ENCODE measurements at regions not wholly inside any gene's neighbourhood (a gene's known extent, or its start where the extent isn't known, plus 50 kb on each side); places are given as distances from the start of the nearest gene placed in this dataset.
"Not testable (repeated sequence)": the region's sequence is repeated elsewhere in the genome, so short reads cannot be mapped to it uniquely, and the experiment has no call there.

GRCh38 chr20:2203436-2203835 lies 92.4 kb upstream of the TGM3 start:
- DNase-seq (ENCODE audit: low read depth): no peak

- DNase-seq (ENCODE audit: low read depth): no peak
Observed at GRCh38 chr20:2204021-2204420, 91.8 kb upstream of the TGM3 start.

DNA sequence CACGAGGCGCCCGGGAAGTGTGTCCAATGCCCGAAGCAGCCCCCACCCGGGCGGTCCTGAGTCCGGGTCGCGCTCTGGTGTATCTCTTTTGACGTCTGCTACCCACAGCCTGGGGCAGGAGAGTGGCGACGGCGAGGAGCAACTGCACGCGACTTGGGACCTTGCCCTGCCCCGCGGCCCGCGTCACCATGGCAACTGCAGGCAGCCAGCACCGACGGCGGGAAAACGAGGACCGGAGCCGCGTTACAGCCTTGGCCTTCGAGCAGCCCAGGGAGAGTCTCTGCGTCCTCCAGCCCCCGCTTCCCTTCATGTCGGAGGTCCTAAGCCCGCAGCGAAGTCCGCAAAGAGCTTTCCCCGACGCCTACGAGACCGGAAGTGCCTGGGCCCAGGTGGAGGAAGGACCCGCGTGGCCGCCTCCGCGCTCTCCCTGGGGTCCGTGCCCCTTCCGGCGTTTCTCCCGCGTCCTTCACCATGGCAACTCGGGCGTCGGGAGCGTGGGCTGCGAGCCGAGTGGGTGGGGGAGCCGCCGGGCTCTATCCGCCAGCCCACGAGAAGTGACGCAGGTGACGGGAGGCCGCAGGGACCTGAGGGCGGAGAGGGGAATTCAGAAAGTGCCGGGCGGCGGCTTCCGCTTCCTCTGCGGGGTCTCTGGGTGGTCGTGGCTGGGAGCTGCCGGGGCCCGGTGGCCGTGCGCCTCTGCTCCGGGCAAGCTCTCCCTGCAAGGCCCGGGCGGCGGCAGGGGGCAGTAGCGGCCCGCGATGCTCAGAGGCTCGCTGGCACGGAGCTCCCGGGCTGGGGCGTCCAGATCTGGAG lies 88.6 kb upstream of the TGM3 start:
- DNase-seq (ENCODE audit: low read depth): peak; percentile 53

DNA sequence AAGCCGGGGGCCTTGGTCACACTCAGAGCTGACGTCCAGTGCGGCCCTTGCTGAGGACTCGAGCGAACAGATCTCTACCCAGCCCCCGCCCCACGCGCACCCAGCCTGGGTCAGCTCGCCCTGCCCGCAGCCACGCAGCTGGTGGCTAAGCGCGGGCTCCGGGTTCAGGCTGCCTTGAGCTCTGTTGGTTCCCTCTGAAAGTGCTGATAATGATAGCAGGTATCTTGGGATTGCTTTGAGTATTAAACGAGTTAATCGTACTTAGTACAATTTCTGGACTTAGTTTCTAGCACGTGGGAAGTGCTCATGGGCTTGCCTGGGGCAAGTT lies 88.1 kb upstream of the TGM3 start:
- no peak for DNase-seq (ENCODE audit: low read depth)

DNA sequence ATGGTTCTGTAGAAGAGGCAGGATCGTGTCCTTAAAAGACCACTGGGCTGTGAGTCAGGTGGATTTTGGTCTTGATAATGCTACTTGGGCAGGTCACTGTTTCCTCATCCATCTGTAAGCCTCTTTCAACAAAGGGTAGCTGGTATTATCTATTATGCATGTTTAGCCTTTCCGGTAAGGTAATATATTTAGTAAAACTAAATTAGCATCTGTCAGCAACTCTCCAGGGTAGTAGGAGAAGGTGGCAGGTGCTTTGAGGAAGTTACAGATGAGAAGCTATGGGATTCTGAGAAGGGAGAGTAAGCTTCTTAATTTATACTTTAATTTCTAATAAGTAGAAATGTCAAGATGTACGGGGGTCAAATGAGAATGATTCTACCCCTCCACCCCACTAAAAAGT lies 86.9 kb upstream of the TGM3 start:
- DNase-seq (ENCODE audit: low read depth): no peak

DNA sequence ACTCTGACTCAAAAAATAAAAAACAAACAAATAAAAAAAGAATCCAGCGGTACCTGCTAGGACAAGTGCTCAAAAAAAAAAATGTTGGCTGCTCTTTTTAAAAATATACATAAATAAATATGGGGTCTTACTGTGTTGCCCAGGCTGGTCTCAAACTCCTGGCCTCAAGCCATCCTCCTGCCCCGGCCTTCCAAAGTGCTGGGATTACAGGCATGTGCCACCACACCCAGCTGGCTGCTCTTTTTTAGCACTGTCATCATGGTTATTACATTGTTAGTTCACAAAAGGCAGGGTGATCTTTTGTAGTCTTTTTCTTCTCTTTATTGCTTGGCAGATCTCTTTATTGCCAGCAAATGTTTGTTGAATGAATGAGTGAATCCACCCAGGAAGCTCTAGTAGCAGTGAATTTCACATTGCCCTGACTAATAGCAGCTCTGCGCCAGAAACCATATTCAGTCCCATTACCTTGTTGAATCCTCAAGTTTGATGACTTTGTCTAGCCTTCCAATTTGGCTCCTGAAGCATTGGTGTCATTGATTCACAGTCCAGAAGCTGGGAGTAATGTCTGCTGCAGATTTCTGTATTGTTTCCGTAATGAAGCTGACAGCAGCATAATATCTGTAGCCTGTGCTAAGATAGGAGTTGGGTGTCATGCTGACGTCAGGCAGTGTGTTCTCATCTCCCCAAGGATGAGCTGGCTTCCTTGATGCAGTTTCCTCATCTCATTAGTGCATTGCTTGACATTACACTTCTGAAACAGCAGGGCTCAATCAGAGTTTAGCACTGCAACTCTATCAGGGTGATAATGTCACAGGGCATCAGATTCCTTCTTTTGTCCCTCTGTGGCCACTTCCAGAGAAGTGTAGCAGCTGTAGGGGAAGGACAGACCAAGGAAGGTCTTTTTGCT lies 84.9 kb upstream of the TGM3 start:
- no peak for DNase-seq (ENCODE audit: low read depth)

DNA sequence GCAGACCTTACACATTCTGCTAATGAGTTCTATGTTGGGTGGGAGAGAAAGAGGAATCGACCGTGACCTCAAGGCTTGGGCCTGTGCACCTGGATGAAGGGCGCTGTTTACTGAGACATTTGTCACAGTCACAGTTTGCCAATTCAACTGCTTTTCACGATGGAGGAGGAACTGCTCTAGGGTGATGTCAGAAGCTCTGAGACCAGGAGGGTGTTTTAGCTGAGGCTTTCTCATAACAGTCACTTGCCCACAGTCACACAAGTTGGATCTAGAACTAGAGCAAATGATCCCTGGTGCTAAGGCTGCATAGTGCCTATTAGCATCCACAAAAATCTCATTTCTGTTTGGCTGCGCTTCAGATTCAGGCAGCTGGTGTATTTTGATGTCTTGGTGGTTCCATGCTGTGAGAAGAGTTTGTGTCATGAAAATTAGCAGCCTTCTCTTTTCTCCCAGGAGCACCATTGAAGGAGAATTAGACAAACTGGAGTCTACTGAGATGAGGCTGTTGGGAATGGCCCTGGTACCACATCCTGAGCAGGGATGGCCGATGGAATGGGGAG lies 83.3 kb upstream of the TGM3 start:
- no peak for DNase-seq (ENCODE audit: low read depth)

GRCh38 chr20:2213401-2213800 lies 82.4 kb upstream of the TGM3 start:
- no peak for DNase-seq (ENCODE audit: low read depth)

GRCh38 chr20:2217857-2218539 lies 77.8 kb upstream of the TGM3 start:
- DNase-seq (ENCODE audit: low read depth): no peak

GRCh38 chr20:2219481-2220006 lies 76.3 kb upstream of the TGM3 start:
- DNase-seq (ENCODE audit: low read depth): no peak

DNA sequence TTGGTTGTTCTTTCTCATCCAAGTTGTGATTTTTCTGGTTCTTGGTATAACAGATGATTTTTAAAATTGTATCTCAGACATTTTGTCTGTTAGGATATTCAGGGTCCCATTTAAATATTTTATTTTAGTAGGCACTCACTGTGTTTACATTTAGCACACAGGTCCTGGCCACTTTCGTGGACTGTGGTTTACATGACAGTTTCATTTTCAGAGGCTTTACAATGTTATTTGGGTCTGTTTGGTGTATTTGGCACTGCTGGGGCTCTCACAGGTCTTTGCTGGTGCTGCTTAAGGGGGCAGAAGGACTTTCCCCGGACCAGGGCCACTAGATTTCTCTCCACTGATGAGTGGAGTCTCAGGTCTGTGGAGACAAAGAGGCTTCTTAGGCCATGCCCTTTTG lies 75.5 kb upstream of the TGM3 start:
- no peak for DNase-seq (ENCODE audit: low read depth)

DNA sequence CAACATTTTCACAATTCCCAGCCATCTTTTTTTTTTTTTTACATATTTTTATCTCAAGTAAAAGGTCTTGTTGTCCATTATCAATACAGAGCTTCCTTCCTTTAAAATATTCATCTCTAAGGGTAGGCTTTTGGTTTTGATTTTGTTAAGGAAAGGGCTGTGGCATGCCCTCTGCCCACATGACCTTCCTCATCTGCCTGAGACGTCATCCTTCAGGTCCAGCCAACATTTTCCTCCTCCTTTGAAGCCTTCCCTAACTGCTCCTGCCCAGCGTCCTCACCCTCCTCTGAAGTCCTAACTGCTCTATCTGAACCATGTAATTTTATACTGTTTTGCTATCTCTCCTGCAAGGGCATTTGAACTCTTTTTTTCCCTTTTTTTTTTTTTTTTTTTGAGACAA lies 73.9 kb upstream of the TGM3 start:
- no peak for DNase-seq (ENCODE audit: low read depth)

- no peak for DNase-seq (ENCODE audit: low read depth)
Observed at GRCh38 chr20:2223558-2224367, 72.0 kb upstream of the TGM3 start.

DNA sequence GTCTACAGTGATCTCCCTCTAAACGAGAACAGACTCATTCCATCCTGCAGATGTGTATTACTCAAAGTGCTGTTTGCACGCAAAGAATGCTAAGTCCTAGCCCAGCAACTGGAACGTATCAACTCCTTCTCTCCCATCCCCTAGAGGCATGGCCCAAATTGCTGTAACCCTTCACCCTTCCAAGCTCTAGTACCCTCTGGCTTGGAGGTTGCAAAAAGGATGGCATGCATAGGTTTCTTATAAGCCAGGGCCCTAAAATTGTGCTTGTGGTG lies 71.5 kb upstream of the TGM3 start:
- no peak for DNase-seq (ENCODE audit: low read depth)

DNA sequence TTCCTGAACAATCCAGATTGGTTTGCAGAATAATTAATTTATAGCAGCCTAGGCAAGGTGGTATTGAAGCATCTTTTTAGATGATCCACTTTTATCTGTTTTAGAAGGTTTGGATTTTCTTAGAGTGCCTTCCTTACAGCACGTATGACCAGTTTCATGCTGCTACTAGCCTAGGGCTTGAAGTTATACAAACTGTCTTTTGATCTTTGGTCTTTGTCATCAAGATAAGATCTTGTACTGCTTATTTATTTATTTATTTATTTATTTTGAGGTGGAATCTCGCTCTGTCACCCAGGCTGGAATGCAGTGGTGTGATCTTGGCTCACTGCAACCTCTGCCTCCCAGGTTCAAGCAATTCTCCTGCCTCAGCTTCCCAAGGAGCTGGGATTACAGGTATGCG lies 68.5 kb upstream of the TGM3 start:
- DNase-seq (ENCODE audit: low read depth): not testable (repeated sequence)

- DNase-seq (ENCODE audit: low read depth): no peak
Observed at GRCh38 chr20:2227861-2228260, 67.9 kb upstream of the TGM3 start.

DNA sequence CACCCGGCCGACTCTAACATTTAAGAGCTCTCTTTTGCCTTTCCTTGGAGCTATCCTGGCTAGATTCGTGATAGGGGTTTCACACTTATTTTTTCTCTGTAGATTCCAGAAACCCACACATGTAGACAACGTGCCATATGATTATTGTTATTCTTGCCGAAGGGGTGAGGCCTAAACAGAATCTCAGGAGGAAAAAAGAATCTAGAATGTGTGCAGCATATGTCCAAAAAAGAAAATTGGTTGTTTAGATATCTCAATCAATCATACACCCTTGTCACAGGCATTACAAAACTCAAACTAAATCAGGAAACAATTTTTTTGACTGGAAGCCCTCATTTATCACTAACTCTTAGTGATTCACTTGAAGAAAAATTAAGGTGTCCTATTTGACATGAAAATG lies 66.9 kb upstream of the TGM3 start:
- DNase-seq (ENCODE audit: low read depth): no peak

GRCh38 chr20:2230726-2231488 lies 64.9 kb upstream of the TGM3 start:
- no peak for DNase-seq (ENCODE audit: low read depth)

GRCh38 chr20:2231701-2232100 lies 64.1 kb upstream of the TGM3 start:
- DNase-seq (ENCODE audit: low read depth): no peak

GRCh38 chr20:2234598-2235191 lies 61.1 kb upstream of the TGM3 start:
- DNase-seq (ENCODE audit: low read depth): no peak

DNA sequence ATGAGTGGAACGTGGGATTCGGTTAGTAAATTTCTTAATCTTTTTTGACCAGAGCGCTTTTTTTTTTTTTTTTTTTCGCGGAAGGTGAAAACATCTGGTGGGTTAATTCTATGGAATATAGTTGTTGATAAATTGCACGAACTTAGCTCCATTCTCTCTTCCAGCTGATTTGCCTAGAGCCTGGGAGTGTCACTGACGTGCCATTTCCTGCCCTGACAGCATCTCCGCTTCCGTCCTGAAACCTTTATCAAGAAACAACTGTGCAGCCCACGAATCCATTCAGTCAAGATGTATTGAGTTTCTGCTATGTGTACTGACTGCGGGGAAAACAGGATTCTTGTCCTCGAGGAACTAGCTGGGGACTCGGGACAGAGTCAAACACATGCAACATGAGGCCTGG lies 59.5 kb upstream of the TGM3 start:
- DNase-seq (ENCODE audit: low read depth): no peak

All from activated gamma-delta T cell treated with anti-CD3 and anti-CD28 coated beads, Interleukin-2, amount 50 U/mL, for 16 hours (primary cell).